ENCODE measurements at regions not wholly inside any gene's neighbourhood (a gene's known extent, or its start where the extent isn't known, plus 50 kb on each side); places are given as distances from the start of the nearest gene placed in this dataset.

DNA sequence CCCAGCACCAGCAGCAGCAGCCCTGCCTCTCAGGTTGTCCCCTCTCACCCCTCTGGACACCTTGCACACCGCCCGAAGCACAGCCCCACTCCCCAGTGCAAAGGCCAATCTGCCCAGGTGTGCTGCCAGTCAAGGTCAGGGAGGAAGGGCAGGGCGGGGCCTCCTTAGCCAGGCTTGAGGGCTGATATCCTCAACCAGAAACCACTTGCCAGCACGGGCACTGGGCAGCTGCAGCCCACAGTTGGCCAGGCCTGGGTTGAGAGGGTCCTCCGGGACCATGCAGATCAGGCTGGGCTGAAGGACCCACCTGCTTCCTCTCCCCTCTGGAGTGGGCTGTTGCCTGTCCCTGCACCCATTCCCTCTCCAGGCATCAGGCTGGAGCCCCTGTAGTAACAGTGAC is 588.3 kb downstream of the NPHP4 start:
- Mint-ChIP-seq H3K36me3 (ENCODE audit: low read depth) (no peaks in the 10 kb centered on the region), H3K27ac (no peak overlapping the region), H3K4me3 (no peak overlapping the region), H3K4me1 (peaks cover 2% of the 10 kb centered on the region), H3K9me3 (peaks cover 15% of the 10 kb centered on the region), H3K27me3 (peaks cover 3% of the 10 kb centered on the region)
- POLR2A ChIA-PET = no interaction called here
- no peak for DNase-seq
- CTCF ChIA-PET = no interaction called here

- POLR2A ChIA-PET = no interaction called here
- peaks cover 6% of the 10 kb centered on the region for H3K9me3 Mint-ChIP-seq
- peaks cover 2% of the 10 kb centered on the region for H3K4me1 Mint-ChIP-seq
- peaks cover 3% of the 10 kb centered on the region for H3K27me3 Mint-ChIP-seq
- no peak overlapping the region for H3K27ac Mint-ChIP-seq
- CTCF ChIA-PET = no interaction called here
- no peaks in the 10 kb centered on the region for H3K36me3 Mint-ChIP-seq (ENCODE audit: low read depth)
- DNase-seq = no peak
- H3K4me3 Mint-ChIP-seq = no peak overlapping the region
These were observed 589.6 kb downstream of the NPHP4 start for GRCh38 chr1:5402618-5403017.

GRCh38 chr1:5399771-5400170 is 592.5 kb downstream of the NPHP4 start:
- DNase-seq = no peak
- Mint-ChIP-seq H3K4me3 (no peak overlapping the region), H3K4me1 (peaks cover 2% of the 10 kb centered on the region), H3K36me3 (ENCODE audit: low read depth) (no peaks in the 10 kb centered on the region), H3K27ac (peak overlapping the region; percentile 77), H3K27me3 (peaks cover 3% of the 10 kb centered on the region), H3K9me3 (peaks cover 6% of the 10 kb centered on the region)
- ChIA-PET CTCF (no interaction called here), POLR2A (no interaction called here)

GRCh38 chr1:5396593-5396992 is 595.6 kb downstream of the NPHP4 start:
- ChIA-PET POLR2A (no interaction called here), CTCF (no interaction called here)
- Mint-ChIP-seq H3K9me3 (peaks cover 6% of the 10 kb centered on the region), H3K4me3 (no peak overlapping the region), H3K27me3 (peaks cover 8% of the 10 kb centered on the region), H3K36me3 (ENCODE audit: low read depth) (no peaks in the 10 kb centered on the region), H3K27ac (no peak overlapping the region), H3K4me1 (peaks cover 4% of the 10 kb centered on the region)
- DNase-seq = no peak

- H3K9me3 Mint-ChIP-seq = peaks cover 2% of the 10 kb centered on the region
- ChIA-PET POLR2A (no interaction called here), CTCF (no interaction called here)
- no peak overlapping the region for H3K27ac Mint-ChIP-seq
- DNase-seq = no peak
- peaks cover 2% of the 10 kb centered on the region for H3K36me3 Mint-ChIP-seq (ENCODE audit: low read depth)
- H3K27me3 Mint-ChIP-seq = peaks cover 7% of the 10 kb centered on the region
- H3K4me1 Mint-ChIP-seq = peaks cover 2% of the 10 kb centered on the region
- no peak overlapping the region for H3K4me3 Mint-ChIP-seq
These were observed 598.1 kb downstream of the NPHP4 start for GRCh38 chr1:5394111-5394510.

DNA sequence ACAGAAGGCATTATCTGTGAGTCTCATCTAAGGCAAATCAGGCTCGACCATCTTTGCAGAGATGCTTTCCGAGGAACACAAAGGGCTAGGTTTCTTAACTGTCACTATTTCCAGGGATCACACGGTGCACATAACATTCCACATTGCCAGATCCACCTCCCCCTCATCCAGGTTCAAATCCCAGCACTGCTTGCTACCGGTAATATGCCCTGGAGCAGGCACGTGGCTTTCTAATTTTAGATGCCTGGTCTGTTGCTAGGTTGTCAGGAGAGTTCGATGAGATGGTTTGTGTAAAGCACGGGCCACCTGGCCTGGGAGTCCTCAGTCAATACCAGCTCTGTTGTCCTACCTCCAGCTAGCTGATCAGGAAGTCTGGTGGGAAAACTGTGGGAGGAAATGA is 598.6 kb downstream of the NPHP4 start:
- Mint-ChIP-seq H3K4me3 (no peak overlapping the region), H3K9me3 (no peaks in the 10 kb centered on the region), H3K4me1 (peaks cover 2% of the 10 kb centered on the region), H3K27me3 (peaks cover 5% of the 10 kb centered on the region), H3K27ac (no peak overlapping the region), H3K36me3 (ENCODE audit: low read depth) (peaks cover 3% of the 10 kb centered on the region)
- no peak for DNase-seq
- POLR2A ChIA-PET = interaction anchor here (0.7 kb wide), 1 partner anchor 69 kb away, joined by 6 read pairs; no protein-coding TSS in a partner anchor
- CTCF ChIA-PET = no interaction called here

GRCh38 chr1:5393146-5393545 is 599.1 kb downstream of the NPHP4 start:
- peaks cover 2% of the 10 kb centered on the region for H3K4me1 Mint-ChIP-seq
- ChIA-PET CTCF (no interaction called here), POLR2A (interaction anchor here (0.7 kb wide), 1 partner anchor 68 kb away, joined by 6 read pairs; no protein-coding TSS in a partner anchor)
- no peak overlapping the region for H3K4me3 Mint-ChIP-seq
- no peaks in the 10 kb centered on the region for H3K9me3 Mint-ChIP-seq
- no peak overlapping the region for H3K27ac Mint-ChIP-seq
- H3K36me3 Mint-ChIP-seq (ENCODE audit: low read depth) = peaks cover 3% of the 10 kb centered on the region
- DNase-seq = no peak
- H3K27me3 Mint-ChIP-seq = peaks cover 5% of the 10 kb centered on the region

GRCh38 chr1:5391725-5392124 is 600.5 kb downstream of the NPHP4 start:
- Mint-ChIP-seq H3K9me3 (no peaks in the 10 kb centered on the region), H3K4me1 (peaks cover 2% of the 10 kb centered on the region), H3K4me3 (no peak overlapping the region), H3K36me3 (ENCODE audit: low read depth) (peaks cover 3% of the 10 kb centered on the region), H3K27me3 (peaks cover 6% of the 10 kb centered on the region), H3K27ac (no peak overlapping the region)
- ChIA-PET CTCF (no interaction called here), POLR2A (no interaction called here)
- no peak for DNase-seq

DNA sequence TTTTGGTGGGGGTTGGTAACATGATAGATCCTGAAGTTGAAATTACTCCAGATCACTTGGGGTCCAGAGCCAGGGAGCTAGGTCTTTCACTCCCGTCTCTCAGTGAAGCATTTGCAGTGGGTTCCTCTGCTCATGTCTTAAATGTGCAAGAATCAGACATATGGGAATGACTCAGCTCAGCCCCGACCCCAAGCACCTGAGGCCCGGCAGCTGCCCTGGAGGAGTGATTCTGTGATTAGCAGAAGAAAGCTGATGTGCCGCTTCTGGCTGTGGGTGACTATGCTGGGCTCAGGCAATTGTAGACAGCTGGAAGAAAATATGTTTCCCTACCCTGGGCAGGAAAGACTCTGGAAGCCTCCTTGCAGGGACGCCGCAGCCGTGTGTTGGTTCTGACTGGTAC is 601.7 kb downstream of the NPHP4 start:
- Mint-ChIP-seq H3K4me1 (peaks cover 2% of the 10 kb centered on the region), H3K4me3 (no peak overlapping the region), H3K9me3 (no peaks in the 10 kb centered on the region), H3K36me3 (ENCODE audit: low read depth) (peaks cover 3% of the 10 kb centered on the region), H3K27ac (no peak overlapping the region), H3K27me3 (peaks cover 6% of the 10 kb centered on the region)
- ChIA-PET CTCF (interaction anchor here (0.7 to 1.8 kb wide), 2 partner anchors 9 to 18 kb away, joined by 3 read pairs; no protein-coding TSS in a partner anchor), POLR2A (no interaction called here)
- DNase-seq = no peak

- DNase-seq = peak; percentile 65
- Mint-ChIP-seq H3K4me3 (peak overlapping the region; percentile 66), H3K27ac (no peak overlapping the region), H3K27me3 (peaks cover 6% of the 10 kb centered on the region), H3K4me1 (peaks cover 2% of the 10 kb centered on the region), H3K36me3 (ENCODE audit: low read depth) (peaks cover 3% of the 10 kb centered on the region), H3K9me3 (no peaks in the 10 kb centered on the region)
- ChIA-PET CTCF (interaction anchor here (1.2 to 1.8 kb wide), 2 partner anchors 17 to 76 kb away, joined by 3 read pairs; no protein-coding TSS in a partner anchor), POLR2A (interaction anchor here (0.6 kb wide), 1 partner anchor 504 kb away, joined by 3 read pairs; no protein-coding TSS in a partner anchor)
These were observed 602.9 kb downstream of the NPHP4 start for GRCh38 chr1:5389101-5389885.

DNA sequence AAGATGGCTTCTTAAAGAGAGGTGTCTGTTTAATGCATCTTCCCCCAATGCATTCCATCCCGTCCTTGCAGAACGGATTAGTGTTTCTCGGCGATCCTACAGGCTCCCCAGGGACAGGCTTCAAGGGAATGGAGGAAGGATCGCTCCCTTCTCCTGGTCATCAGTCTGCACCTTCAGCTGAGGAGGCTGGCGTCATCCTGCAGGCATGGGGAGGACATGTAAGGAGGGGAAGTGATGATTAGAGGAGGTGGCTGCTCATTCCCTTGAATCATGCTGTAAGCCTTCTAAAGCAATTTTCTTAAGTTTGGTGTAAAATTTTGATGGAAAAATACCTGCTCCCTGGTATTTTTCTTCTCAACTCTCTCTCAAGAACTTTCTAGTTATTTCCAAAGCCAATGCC is 603.6 kb downstream of the NPHP4 start:
- Mint-ChIP-seq H3K36me3 (ENCODE audit: low read depth) (peaks cover 3% of the 10 kb centered on the region), H3K4me1 (no peaks in the 10 kb centered on the region), H3K27me3 (peaks cover 6% of the 10 kb centered on the region), H3K9me3 (no peaks in the 10 kb centered on the region), H3K27ac (no peak overlapping the region), H3K4me3 (peak overlapping the region; percentile 66)
- ChIA-PET POLR2A (interaction anchor here (0.6 kb wide), 1 partner anchor 503 kb away, joined by 3 read pairs; no protein-coding TSS in a partner anchor), CTCF (interaction anchor here (1.8 kb wide), 1 partner anchor 16 kb away, joined by 3 read pairs; no protein-coding TSS in a partner anchor)
- peak; percentile 16 for DNase-seq

- Mint-ChIP-seq H3K4me1 (no peaks in the 10 kb centered on the region), H3K36me3 (ENCODE audit: low read depth) (peaks cover 3% of the 10 kb centered on the region), H3K27ac (no peak overlapping the region), H3K9me3 (no peaks in the 10 kb centered on the region), H3K27me3 (peaks cover 1% of the 10 kb centered on the region), H3K4me3 (no peak overlapping the region)
- DNase-seq = no peak
- POLR2A ChIA-PET = no interaction called here
- CTCF ChIA-PET = no interaction called here
These were observed 605.9 kb downstream of the NPHP4 start for GRCh38 chr1:5386371-5386770.

GRCh38 chr1:5385956-5386355 is 606.3 kb downstream of the NPHP4 start:
- Mint-ChIP-seq H3K27ac (no peak overlapping the region), H3K9me3 (no peaks in the 10 kb centered on the region), H3K4me1 (no peaks in the 10 kb centered on the region), H3K36me3 (ENCODE audit: low read depth) (peaks cover 3% of the 10 kb centered on the region), H3K4me3 (no peak overlapping the region), H3K27me3 (peaks cover 1% of the 10 kb centered on the region)
- ChIA-PET CTCF (no interaction called here), POLR2A (no interaction called here)
- DNase-seq = no peak
